PC-3 (cell line): ENCODE measurements at regions not wholly inside any gene's neighbourhood (a gene's known extent, or its start where the extent isn't known, plus 50 kb on each side); places are given as distances from the start of the nearest gene placed in this dataset.

ENCODE experiments used
- EZH2 ChIP-seq: fragments of 300-600 bp; sonication (generic); IDR thresholded peaks from one replicate; pipeline ENCODE4 v1.6.1; 2017; ENCODE audit warnings: antibody characterized with exemption, mild to moderate bottlenecking, low read length; ENCODE audit not compliant: unreplicated experiment
- TF ChIP-seq, protein P1 (sequence below): fragments of 300-600 bp; sonication (generic); conservative IDR thresholded peaks from 2 replicates; pipeline ENCODE4 v1.5.1; 2017; ENCODE audit warnings: antibody characterized with exemption, low read depth, mild to moderate bottlenecking, low read length

DNA sequence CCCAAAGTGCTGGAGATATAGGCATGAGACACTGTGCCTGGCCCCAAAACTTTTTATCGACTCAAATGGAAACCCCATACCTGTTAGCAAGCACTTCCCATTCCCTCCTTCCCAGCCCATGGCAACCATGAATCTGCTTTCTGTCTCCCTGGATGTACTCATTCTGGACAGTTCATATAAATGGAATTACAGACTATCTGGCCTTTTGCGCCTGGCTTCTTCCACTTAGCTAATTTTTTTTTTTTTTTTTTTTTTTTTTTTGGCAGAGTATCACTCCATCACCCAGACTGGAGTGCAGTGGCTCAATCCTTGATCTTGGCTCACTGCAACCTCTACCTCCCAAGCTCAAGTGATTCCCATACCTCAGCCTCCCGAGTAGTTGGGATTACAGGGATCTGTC, 134.5 kb upstream of the MED13L start:
- TF ChIP-seq, protein P1, sequence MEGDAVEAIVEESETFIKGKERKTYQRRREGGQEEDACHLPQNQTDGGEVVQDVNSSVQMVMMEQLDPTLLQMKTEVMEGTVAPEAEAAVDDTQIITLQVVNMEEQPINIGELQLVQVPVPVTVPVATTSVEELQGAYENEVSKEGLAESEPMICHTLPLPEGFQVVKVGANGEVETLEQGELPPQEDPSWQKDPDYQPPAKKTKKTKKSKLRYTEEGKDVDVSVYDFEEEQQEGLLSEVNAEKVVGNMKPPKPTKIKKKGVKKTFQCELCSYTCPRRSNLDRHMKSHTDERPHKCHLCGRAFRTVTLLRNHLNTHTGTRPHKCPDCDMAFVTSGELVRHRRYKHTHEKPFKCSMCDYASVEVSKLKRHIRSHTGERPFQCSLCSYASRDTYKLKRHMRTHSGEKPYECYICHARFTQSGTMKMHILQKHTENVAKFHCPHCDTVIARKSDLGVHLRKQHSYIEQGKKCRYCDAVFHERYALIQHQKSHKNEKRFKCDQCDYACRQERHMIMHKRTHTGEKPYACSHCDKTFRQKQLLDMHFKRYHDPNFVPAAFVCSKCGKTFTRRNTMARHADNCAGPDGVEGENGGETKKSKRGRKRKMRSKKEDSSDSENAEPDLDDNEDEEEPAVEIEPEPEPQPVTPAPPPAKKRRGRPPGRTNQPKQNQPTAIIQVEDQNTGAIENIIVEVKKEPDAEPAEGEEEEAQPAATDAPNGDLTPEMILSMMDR = no peak
- TF ChIP-seq EZH2 = no peak
